ENCODE measurements at regions not wholly inside any gene's neighbourhood (a gene's known extent, or its start where the extent isn't known, plus 50 kb on each side); places are given as distances from the start of the nearest gene placed in this dataset.
A peak's percentile ranks its signal among the peaks of the same experiment; 100 is the strongest.
"Not testable (repeated sequence)": the region's sequence is repeated elsewhere in the genome, so short reads cannot be mapped to it uniquely, and the experiment has no call there.

GRCh38 chr2:105567996-105568494 lies 169.2 kb upstream of the FHL2 start:
- DNase-seq, result no peak

- DNase-seq, result no peak
Measured at GRCh38 chr2:105563000-105563719, 164.3 kb upstream of the FHL2 start.

- DNase-seq, result no peak
Measured at GRCh38 chr2:105561401-105561800, 162.6 kb upstream of the FHL2 start.

GRCh38 chr2:105560157-105560556 lies 161.3 kb upstream of the FHL2 start:
- no peak for DNase-seq

- no peak for DNase-seq
Measured at GRCh38 chr2:105557021-105557920, 158.4 kb upstream of the FHL2 start.

GRCh38 chr2:105556366-105556765 lies 157.5 kb upstream of the FHL2 start:
- no peak for DNase-seq

- no peak for DNase-seq
Measured at GRCh38 chr2:105554235-105554634, 155.4 kb upstream of the FHL2 start.

- no peak for DNase-seq
Measured at GRCh38 chr2:105553538-105554196, 154.8 kb upstream of the FHL2 start.

- no peak for DNase-seq
Measured at GRCh38 chr2:105546628-105546974, 147.8 kb upstream of the FHL2 start.

GRCh38 chr2:105545730-105546627 lies 147.1 kb upstream of the FHL2 start:
- DNase-seq, result peak; percentile 57

- DNase-seq, result no peak
Measured at GRCh38 chr2:105544591-105545377, 145.9 kb upstream of the FHL2 start.

GRCh38 chr2:105541189-105542050 lies 142.6 kb upstream of the FHL2 start:
- DNase-seq, result no peak

GRCh38 chr2:105540642-105541041 lies 141.8 kb upstream of the FHL2 start:
- DNase-seq, result no peak

GRCh38 chr2:105539331-105539730 lies 140.5 kb upstream of the FHL2 start:
- DNase-seq, result no peak

- no peak for DNase-seq
Measured at GRCh38 chr2:105538840-105539239, 140.0 kb upstream of the FHL2 start.

GRCh38 chr2:105537920-105538319 lies 139.1 kb upstream of the FHL2 start:
- DNase-seq, result no peak

- DNase-seq, result no peak
Measured at GRCh38 chr2:105537466-105537865, 138.6 kb upstream of the FHL2 start.

- no peak for DNase-seq
Measured at GRCh38 chr2:105536175-105536574, 137.3 kb upstream of the FHL2 start.

- not testable (repeated sequence) for DNase-seq
Measured at GRCh38 chr2:105529258-105529657, 130.4 kb upstream of the FHL2 start.

All from left hindlimb (tissue), 1 donor.